Immature natural killer cell (primary cell): ENCODE measurements at regions not wholly inside any gene's neighbourhood (a gene's known extent, or its start where the extent isn't known, plus 50 kb on each side); places are given as distances from the start of the nearest gene placed in this dataset.

Source experiments
- DNase-seq, 3 donors: peaks; one replicate each; pipeline ENCODE4 v3.0.0; 2022; ENCODE audit warnings: mixed read lengths in 1 of 3
- H3K27ac Mint-ChIP-seq, 6 donors: one replicate each; pipeline ENCODE4 v1.8.0; 2020; ENCODE audit warnings: mixed read lengths in 6 of 6, mild to moderate bottlenecking in 5 of 6, inconsistent platforms in 4 of 6, moderate library complexity in 3 of 6
- H3K27me3 Mint-ChIP-seq, 3 donors: one replicate each; pipeline ENCODE4 v1.8.0; 2020 to 2021; ENCODE audit warnings: low read depth in 3 of 3, mild to moderate bottlenecking in 3 of 3, mixed read lengths in 3 of 3, moderate library complexity in 3 of 3, inconsistent platforms in 1 of 3
- H3K36me3 Mint-ChIP-seq, 3 donors: one replicate each; pipeline ENCODE4 v1.8.0; 2020; ENCODE audit warnings: mixed read lengths in 3 of 3, inconsistent platforms in 2 of 3, mild to moderate bottlenecking in 2 of 3
- H3K4me1 Mint-ChIP-seq, 2 donors: one replicate each; pipeline ENCODE4 v1.8.0; 2020; ENCODE audit warnings: inconsistent platforms in 2 of 2, mild to moderate bottlenecking in 2 of 2, mixed read lengths in 2 of 2, moderate library complexity in 1 of 2
- H3K4me3 Mint-ChIP-seq, 5 donors: one replicate each; pipeline ENCODE4 v1.8.0; 2020; ENCODE audit warnings: mild to moderate bottlenecking in 5 of 5, mixed read lengths in 5 of 5, inconsistent platforms in 3 of 5, moderate library complexity in 3 of 5
- H3K9me3 Mint-ChIP-seq, 6 donors: one replicate each; pipeline ENCODE4 v1.8.0; 2020; ENCODE audit warnings: mild to moderate bottlenecking in 6 of 6, mixed read lengths in 6 of 6, inconsistent platforms in 4 of 6, moderate library complexity in 3 of 6

- H3K27ac Mint-ChIP-seq: no peak overlapping the region
- H3K36me3 Mint-ChIP-seq: peaks cover 5 to 12% (median 9%) of the 10 kb centered on the region in 3 donors
- peaks cover 0 to 4% (median 3%) of the 10 kb centered on the region in 3 donors for H3K27me3 Mint-ChIP-seq
- H3K9me3 Mint-ChIP-seq: no peaks in the 10 kb centered on the region
- H3K4me3 Mint-ChIP-seq: no peak overlapping the region
- DNase-seq: no peak
- no peaks in the 10 kb centered on the region for H3K4me1 Mint-ChIP-seq
Measured at GRCh38 chr22:26800858-26801257, 143.5 kb downstream of the MIAT start.

GRCh38 chr22:26801449-26801848 lies 144.1 kb downstream of the MIAT start:
- Mint-ChIP-seq H3K4me3 (no peak overlapping the region), H3K27me3 (peaks cover 0 to 4% (median 2%) of the 10 kb centered on the region in 3 donors), H3K36me3 (peaks cover 5 to 12% (median 9%) of the 10 kb centered on the region in 3 donors), H3K4me1 (no peaks in the 10 kb centered on the region), H3K9me3 (no peaks in the 10 kb centered on the region), H3K27ac (no peak overlapping the region)
- DNase-seq: no peak

GRCh38 chr22:26804315-26804714 lies 146.9 kb downstream of the MIAT start:
- peaks cover 2 to 4% (median 2%) of the 10 kb centered on the region in 3 donors for H3K27me3 Mint-ChIP-seq
- H3K4me1 Mint-ChIP-seq: no peaks in the 10 kb centered on the region
- no peaks in the 10 kb centered on the region for H3K9me3 Mint-ChIP-seq
- DNase-seq: no peak
- no peak overlapping the region for H3K27ac Mint-ChIP-seq
- H3K4me3 Mint-ChIP-seq: no peak overlapping the region
- peaks cover 3 to 6% (median 5%) of the 10 kb centered on the region in 3 donors for H3K36me3 Mint-ChIP-seq

- Mint-ChIP-seq H3K36me3 (peaks cover 3 to 6% (median 5%) of the 10 kb centered on the region in 3 donors), H3K27me3 (peaks cover 0 to 4% (median 2%) of the 10 kb centered on the region in 3 donors), H3K4me3 (no peak overlapping the region), H3K9me3 (no peaks in the 10 kb centered on the region), H3K27ac (no peak overlapping the region), H3K4me1 (no peaks in the 10 kb centered on the region)
- no peak for DNase-seq
Measured at GRCh38 chr22:26804911-26805539, 147.6 kb downstream of the MIAT start.

- Mint-ChIP-seq H3K9me3 (no peaks in the 10 kb centered on the region), H3K27ac (no peak overlapping the region), H3K4me3 (no peak overlapping the region), H3K4me1 (no peaks in the 10 kb centered on the region), H3K36me3 (peaks cover 6 to 9% (median 8%) of the 10 kb centered on the region in 3 donors), H3K27me3 (peaks cover 0 to 4% (median 2%) of the 10 kb centered on the region in 3 donors)
- no peak for DNase-seq
Measured at GRCh38 chr22:26806445-26807175, 149.2 kb downstream of the MIAT start.

GRCh38 chr22:26811647-26811992 lies 154.2 kb downstream of the MIAT start:
- Mint-ChIP-seq H3K4me1 (no peaks in the 10 kb centered on the region), H3K9me3 (no peaks in the 10 kb centered on the region), H3K27me3 (peaks cover 2 to 5% (median 3%) of the 10 kb centered on the region in 3 donors), H3K27ac (no peak overlapping the region), H3K4me3 (no peak overlapping the region), H3K36me3 (peaks cover 3 to 24% (median 11%) of the 10 kb centered on the region in 3 donors)
- no peak for DNase-seq

GRCh38 chr22:26812731-26813130 lies 155.3 kb downstream of the MIAT start:
- no peaks in the 10 kb centered on the region for H3K4me1 Mint-ChIP-seq
- no peak overlapping the region for H3K4me3 Mint-ChIP-seq

GRCh38 chr22:26816726-26817125 lies 159.3 kb downstream of the MIAT start:
- Mint-ChIP-seq H3K36me3 (peaks cover 13 to 44% (median 14%) of the 10 kb centered on the region in 3 donors), H3K27ac (no peak overlapping the region), H3K4me3 (no peak overlapping the region), H3K27me3 (peaks cover 0 to 7% (median 3%) of the 10 kb centered on the region in 3 donors), H3K9me3 (peaks cover 0 to 12% (median 0%) of the 10 kb centered on the region in 6 donors), H3K4me1 (no peaks in the 10 kb centered on the region)
- DNase-seq: no peak

More at GRCh38 chr22:26812731-26813130, 155.3 kb downstream of the MIAT start:
- Mint-ChIP-seq H3K27me3 (peaks cover 0 to 7% (median 3%) of the 10 kb centered on the region in 3 donors), H3K9me3 (peaks cover 0 to 6% (median 0%) of the 10 kb centered on the region in 6 donors), H3K36me3 (peaks cover 9 to 34% (median 11%) of the 10 kb centered on the region in 3 donors), H3K27ac (no peak overlapping the region)
- DNase-seq: no peak

GRCh38 chr22:26817926-26818325 lies 160.5 kb downstream of the MIAT start:
- H3K4me3 Mint-ChIP-seq: no peak overlapping the region
- H3K27me3 Mint-ChIP-seq: peaks cover 0 to 5% (median 5%) of the 10 kb centered on the region in 3 donors
- no peaks in the 10 kb centered on the region for H3K4me1 Mint-ChIP-seq
- H3K36me3 Mint-ChIP-seq: peaks cover 13 to 44% (median 14%) of the 10 kb centered on the region in 3 donors
- no peak overlapping the region for H3K27ac Mint-ChIP-seq
- H3K9me3 Mint-ChIP-seq: peaks cover 0 to 12% (median 0%) of the 10 kb centered on the region in 6 donors
- DNase-seq: no peak

GRCh38 chr22:26821854-26822253 lies 164.5 kb downstream of the MIAT start:
- Mint-ChIP-seq H3K36me3 (peaks cover 7 to 28% (median 13%) of the 10 kb centered on the region in 3 donors), H3K4me1 (no peaks in the 10 kb centered on the region), H3K27me3 (peaks cover 2 to 4% (median 2%) of the 10 kb centered on the region in 3 donors), H3K27ac (no peak overlapping the region), H3K4me3 (no peak overlapping the region), H3K9me3 (peaks cover 0 to 12% (median 0%) of the 10 kb centered on the region in 6 donors)
- DNase-seq: no peak

- no peaks in the 10 kb centered on the region for H3K4me1 Mint-ChIP-seq
- no peak for DNase-seq
- H3K27ac Mint-ChIP-seq: no peak overlapping the region
- peaks cover 7 to 23% (median 9%) of the 10 kb centered on the region in 3 donors for H3K36me3 Mint-ChIP-seq
- no peak overlapping the region for H3K4me3 Mint-ChIP-seq
- peaks cover 0 to 7% (median 0%) of the 10 kb centered on the region in 6 donors for H3K9me3 Mint-ChIP-seq
- peaks cover 2 to 3% (median 2%) of the 10 kb centered on the region in 3 donors for H3K27me3 Mint-ChIP-seq
Measured at GRCh38 chr22:26822313-26822712, 164.9 kb downstream of the MIAT start.

- no peaks in the 10 kb centered on the region for H3K9me3 Mint-ChIP-seq
- H3K27me3 Mint-ChIP-seq: peaks cover 2 to 3% (median 2%) of the 10 kb centered on the region in 3 donors
- H3K4me3 Mint-ChIP-seq: no peak overlapping the region
- no peak for DNase-seq
- H3K36me3 Mint-ChIP-seq: peaks cover 0 to 8% (median 0%) of the 10 kb centered on the region in 3 donors
- H3K27ac Mint-ChIP-seq: no peak overlapping the region
- no peaks in the 10 kb centered on the region for H3K4me1 Mint-ChIP-seq
Measured at GRCh38 chr22:26823966-26824365, 166.6 kb downstream of the MIAT start.

GRCh38 chr22:26825960-26826935 lies 168.9 kb downstream of the MIAT start:
- Mint-ChIP-seq H3K4me3 (no peak overlapping the region), H3K36me3 (peaks cover 0 to 4% (median 0%) of the 10 kb centered on the region in 3 donors), H3K9me3 (no peaks in the 10 kb centered on the region), H3K27ac (peak overlapping the region in 1 of 6 donors; percentile 3), H3K27me3 (peaks cover 2 to 3% (median 2%) of the 10 kb centered on the region in 3 donors), H3K4me1 (no peaks in the 10 kb centered on the region)
- DNase-seq: no peak
